ENCODE measurements at regions not wholly inside any gene's neighbourhood (a gene's known extent, or its start where the extent isn't known, plus 50 kb on each side); places are given as distances from the start of the nearest gene placed in this dataset.

- DNase-seq: no peak
These were observed 133.7 kb upstream of the SLC24A3 start for GRCh38 chr20:19078448-19079373.

DNA sequence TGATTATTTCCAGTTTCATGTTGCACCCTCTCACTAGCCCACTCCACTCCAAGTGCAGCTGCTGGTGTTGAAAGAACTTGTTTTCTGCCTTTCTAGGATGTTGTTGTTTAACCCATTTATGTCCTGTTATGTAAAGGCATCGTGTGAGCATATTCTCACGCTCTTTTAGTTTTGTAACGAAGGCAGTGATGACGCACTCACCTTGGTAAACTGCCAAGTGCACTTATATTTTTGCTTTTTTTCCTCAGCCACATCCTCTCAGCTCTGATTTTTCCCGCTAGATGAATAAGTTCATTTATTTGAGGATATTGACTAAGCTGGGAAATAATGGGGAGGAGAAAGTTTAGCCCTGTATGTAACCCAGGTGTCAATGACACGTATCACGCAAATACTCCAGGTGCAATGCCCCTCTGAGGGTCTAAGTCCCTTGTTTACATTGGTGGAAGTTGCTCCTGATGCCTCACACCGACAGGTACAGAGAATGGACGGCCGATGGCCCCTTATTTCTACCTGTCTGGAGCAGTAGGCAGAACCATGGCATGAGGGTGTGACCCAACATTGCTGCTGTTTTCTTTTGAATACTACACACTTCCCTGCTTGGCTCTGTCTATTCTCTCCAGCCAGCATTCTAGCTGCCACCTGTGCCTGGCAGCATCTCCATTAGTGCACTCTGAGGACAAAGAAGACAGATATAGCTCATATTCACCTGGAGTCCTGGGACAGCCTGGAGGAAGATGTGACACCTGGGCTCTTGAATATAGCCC is 132.7 kb upstream of the SLC24A3 start:
- no peak for DNase-seq

DNA sequence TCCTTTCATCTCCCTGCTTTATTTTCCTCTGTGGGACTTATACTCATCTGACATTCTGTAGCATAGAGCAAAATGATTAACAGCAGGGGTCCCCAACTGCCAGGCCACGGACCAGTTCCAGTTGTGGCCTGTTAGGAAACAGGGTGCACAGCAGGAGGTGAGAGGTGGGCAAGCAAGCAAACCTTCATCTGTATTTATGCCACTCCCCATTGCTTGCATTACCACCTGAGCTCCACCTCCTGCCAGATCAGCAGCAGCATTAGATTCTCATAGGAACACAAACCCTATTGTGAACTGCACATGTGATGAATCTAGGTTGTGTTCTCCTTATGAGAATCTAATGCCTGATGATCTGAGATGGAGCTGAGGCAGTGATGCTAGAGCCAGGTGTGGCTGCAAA is 130.5 kb upstream of the SLC24A3 start:
- no peak for DNase-seq

GRCh38 chr20:19083136-19083621 is 129.3 kb upstream of the SLC24A3 start:
- no peak for DNase-seq

DNA sequence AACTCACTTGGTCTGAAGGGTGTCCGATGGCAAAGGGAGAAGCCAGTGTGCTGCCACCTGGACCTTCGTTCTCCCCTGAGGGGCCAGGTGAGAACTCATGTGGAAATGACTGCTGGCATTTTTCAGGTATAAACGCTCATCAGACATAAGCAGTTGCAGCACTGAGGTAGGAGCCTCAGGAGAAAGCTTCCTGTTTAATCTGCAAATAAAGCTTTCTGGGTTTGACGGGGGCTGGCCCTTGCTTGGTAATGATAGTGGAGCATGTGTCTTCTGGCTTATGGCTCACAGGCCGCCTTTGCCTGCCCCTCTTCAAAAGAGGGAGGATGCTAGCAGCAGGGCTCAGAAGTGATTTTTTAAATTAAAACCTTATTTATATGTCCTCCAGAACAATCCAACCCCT is 122.1 kb upstream of the SLC24A3 start:
- DNase-seq: no peak

DNA sequence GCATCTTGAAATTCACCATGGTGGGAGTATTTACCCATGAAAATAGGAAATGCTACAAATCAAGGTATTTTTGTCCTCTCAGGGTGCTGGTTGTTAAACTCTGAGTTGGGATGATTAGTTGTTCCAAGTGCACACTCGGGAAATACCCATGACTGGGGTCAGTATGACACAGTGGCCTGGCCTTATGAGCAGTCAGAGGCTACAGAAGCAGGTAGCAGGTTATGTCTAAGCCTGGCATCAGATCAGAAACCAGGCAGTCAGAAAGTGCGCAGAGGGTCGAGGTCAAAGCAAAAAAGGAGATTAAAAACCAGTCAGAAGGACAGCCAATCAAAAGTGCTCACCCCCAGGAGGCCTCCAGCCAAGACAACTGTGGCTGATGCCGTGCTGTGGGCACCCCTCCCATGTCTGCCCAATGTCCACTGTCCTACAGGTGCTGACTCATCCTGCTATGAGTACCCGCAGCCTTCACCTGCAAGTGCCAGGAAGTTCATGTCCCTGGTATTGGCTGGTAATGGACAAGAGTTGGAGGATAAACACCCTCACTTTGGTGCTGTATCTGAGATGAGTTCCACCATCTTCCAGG is 117.4 kb upstream of the SLC24A3 start:
- DNase-seq: no peak

- DNase-seq: no peak
These were observed 116.7 kb upstream of the SLC24A3 start for GRCh38 chr20:19095762-19096161.

GRCh38 chr20:19096843-19097242 is 115.6 kb upstream of the SLC24A3 start:
- DNase-seq: no peak

GRCh38 chr20:19098117-19098516 is 114.3 kb upstream of the SLC24A3 start:
- DNase-seq: no peak

- DNase-seq: no peak
These were observed 113.5 kb upstream of the SLC24A3 start for GRCh38 chr20:19098806-19099578.

DNA sequence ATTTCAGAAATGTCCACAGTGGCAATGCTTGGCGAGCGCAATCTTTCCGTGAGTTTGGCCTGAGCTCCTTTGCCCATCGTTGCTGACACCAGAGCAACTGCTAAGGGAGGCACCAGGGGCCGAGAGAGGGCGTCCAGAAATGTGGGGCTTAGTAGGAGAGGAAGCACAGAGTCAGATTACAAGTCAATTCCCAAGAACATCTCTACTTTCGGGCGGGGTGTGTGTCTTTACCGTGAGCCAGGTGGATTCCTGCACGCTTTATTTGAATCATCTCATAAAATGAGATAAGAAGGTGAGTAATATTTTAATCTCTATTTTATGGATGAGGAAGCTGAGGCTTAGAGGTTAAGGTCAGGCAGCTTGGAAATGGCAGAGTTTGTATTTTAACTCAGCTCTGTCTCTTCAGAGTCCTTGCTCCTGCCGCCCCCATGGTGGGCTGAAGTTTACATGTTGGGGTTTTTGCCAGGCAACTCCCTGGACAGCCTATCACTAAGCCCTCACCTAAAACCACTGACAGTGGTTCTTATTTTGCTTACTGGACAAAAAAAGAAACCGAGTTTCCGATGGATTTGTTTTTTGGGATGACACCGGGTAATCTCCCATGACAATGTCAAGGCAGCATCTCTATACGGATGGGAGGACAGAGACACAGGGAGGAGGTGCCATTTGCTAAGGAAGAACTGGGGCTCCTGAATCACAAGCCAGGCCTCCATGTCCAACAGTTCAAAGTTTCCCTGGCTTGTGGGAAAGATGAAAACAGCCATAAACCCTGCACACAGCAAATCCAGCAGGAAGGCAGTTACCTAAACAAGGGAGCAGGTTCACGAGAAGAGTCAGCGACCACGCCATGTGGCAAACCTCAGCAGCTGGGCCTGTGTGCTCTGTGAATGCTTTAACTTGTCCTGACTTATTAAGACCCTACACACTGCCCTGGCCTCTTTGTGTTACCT is 112.6 kb upstream of the SLC24A3 start:
- DNase-seq: no peak

DNA sequence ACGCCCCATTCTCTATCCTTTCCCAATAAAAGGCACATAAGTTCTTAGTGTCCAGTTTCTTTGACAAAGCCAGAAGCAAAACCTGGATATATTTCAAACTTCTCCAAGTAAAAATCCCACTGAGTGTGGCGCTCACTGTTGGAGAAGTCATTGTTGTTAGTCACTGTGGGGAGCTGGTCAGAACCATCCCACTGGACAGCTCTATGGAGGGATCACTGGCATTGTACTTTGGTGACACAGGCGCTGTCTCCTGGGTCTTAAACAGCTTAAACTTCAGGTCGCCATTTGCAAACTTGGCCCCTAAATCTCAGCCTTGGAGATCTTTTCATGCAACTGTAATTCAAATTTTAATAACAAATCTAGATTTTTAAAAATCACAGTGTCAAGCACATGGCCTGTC is 111.5 kb upstream of the SLC24A3 start:
- no peak for DNase-seq

GRCh38 chr20:19104186-19104585 is 108.3 kb upstream of the SLC24A3 start:
- no peak for DNase-seq

DNA sequence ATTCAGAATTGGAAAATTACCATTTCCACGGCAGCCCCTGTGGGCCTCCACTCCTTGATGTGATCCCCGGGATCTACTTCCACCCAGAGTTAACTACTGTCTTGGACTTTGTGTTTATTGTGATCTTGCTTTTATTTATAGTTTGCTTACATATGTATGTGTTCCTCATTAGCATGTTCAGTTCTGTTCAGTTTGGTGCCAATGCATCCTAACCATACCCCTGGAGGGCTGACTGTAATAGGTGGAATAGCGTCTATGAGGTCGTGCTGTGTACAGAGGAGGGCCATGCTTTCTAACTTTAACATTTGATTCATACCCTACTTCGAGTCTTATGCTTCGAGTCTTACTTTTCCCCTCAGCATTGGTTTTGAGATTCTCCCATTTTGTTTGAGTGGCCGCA is 104.3 kb upstream of the SLC24A3 start:
- no peak for DNase-seq

DNA sequence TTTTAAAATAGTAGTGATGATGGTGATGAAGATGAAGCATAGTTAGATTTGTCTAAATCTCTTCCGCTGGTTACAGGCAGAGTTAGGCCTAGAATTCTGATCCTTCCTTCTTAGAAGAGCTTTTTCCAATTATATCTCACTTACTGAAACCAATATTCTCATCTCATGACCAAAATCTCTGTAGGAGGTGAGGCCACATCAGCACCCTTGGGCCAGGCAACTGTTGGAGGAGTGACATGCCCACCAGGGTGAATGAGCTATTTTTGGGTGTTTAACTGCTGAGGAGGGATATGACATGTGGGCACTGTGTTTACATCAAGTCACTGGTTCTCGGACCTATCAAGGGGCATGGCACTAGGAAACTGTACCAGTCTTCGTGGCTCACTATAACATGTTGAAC is 102.2 kb upstream of the SLC24A3 start:
- DNase-seq: no peak

DNA sequence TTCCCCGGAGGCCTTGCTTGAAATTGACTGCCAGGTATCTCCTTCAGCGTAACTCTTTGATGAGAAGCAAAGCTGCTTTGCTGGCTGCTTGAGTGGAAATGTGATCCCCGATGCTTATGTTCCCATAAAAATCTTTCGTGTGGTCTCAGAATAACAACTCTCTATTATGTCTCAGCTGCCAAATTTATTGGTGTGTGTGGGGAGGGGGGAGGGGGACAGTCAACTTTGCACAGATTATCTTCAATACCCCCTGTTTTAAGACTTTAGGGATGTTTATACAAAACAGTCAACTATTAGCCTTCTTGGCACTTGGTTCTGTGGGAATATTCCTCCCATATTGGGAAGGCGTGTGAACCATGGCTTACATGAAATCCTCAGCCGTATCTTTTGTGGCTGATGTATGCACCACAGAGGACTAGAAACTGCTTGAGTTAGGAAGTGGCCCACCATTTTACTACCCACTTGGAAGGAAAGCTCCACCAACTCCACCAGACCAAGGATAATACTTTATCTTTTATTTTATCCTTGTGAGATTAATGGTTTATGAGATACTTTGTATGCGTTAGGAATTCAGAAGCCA is 101.5 kb upstream of the SLC24A3 start:
- DNase-seq: no peak

DNA sequence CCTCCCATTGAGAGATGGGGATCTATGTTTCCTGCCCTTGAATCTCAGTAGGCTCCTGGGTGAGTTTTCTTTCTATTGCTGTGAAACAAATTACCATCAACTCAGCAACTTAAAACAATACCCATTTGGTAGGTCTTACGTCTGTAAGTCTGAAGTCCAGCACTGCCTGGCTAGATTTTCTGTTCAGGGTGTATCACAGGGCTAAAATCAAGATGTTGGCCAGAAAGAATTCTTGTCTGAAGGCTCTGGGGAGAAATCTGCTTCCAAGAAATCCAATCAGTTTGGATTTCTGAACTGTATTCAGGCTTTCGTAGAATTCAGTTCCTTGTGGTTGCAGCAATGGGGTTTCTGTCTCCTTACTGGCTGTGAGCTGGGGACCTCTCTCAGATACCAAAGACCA is 99.6 kb upstream of the SLC24A3 start:
- DNase-seq: no peak

DNA sequence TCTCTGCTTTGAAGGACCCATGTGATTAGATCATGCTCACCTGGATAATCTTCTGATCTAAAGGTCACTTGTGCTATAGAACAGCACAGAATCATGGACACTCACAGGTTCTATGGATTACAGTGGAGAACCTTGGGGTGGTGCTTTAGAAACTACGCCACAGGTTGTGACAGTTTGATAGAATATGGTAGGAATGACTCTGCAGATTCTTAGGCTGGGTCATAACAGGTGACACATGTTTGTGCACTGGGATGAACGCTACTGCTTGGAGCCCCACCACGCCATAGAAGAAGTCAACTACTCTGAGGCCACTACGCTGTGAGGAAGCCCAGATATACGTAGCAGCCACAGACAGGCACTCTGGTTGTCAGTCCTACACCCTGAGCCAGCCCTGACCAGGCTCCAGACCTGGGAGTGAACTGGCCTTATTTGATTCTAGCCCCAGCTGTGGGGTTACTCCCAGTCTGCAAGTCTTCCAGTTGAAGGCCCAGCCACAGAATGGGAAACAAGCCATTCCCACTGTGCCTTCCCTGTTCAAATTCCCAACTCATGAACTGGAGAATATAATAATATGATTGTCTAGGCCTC is 99.0 kb upstream of the SLC24A3 start:
- DNase-seq: no peak

GRCh38 chr20:19114410-19114809 is 98.0 kb upstream of the SLC24A3 start:
- DNase-seq: no peak

DNA sequence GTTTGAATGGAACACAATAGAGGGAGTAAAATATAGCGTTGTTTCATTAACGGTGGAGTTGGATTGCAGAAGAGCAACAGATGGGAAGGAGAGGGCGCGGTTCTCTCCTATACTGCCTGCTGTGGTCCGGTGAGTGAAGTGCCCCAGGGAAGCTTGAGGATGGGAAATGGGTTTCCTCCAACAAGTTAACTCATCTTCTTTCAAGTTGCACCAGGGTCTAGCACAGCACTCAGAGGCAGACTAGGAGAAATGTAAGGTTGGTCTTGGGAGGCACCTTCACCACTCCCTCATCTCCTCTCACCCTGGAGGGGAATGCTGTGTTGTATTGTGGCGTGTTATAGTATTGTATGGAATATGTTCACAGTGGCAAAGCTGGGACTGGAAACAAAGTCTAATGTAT is 96.9 kb upstream of the SLC24A3 start:
- DNase-seq: no peak

DNA sequence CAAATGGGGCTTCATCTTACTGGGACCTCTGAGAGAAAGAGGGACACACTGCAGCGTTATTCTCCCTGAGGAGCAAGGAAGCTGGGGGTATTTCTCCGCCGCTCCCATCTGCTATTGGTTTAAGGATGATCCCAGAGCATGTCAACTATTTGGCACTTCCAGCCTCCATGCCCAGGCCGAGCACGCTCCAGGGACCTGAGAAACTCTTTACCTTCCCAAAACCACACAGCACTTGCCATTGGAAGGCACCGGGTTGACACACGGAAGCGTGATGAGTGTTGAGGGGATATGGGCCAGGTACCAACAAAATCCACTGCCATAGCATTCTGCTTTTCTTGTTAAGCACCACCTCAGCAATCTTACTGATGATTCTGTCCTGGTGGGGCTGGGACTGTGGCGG is 92.4 kb upstream of the SLC24A3 start:
- DNase-seq: no peak
